GM18909 (cell line): ENCODE measurements at regions not wholly inside any gene's neighbourhood (a gene's known extent, or its start where the extent isn't known, plus 50 kb on each side); places are given as distances from the start of the nearest gene placed in this dataset.
A peak's percentile ranks its signal among the peaks of the same experiment; 100 is the strongest.

ENCODE experiments used
- ATAC-seq: cut with Tn5 transposase; IDR thresholded peaks from one replicate; pipeline ENCODE4 v1.9.1; 2021; ENCODE audit warnings: mild to moderate bottlenecking; ENCODE audit not compliant: unreplicated experiment, poor library complexity

GRCh38 chr12:90027041-90027440 lies 318.4 kb upstream of the ATP2B1 start:
- no peak for ATAC-seq

GRCh38 chr12:90026516-90026915 lies 317.9 kb upstream of the ATP2B1 start:
- ATAC-seq, result no peak

- no peak for ATAC-seq
Measured at GRCh38 chr12:90024262-90024661, 315.6 kb upstream of the ATP2B1 start.

- no peak for ATAC-seq
Measured at GRCh38 chr12:90023207-90023900, 314.7 kb upstream of the ATP2B1 start.

- ATAC-seq, result no peak
Measured at GRCh38 chr12:90021795-90022440, 313.3 kb upstream of the ATP2B1 start.

- ATAC-seq, result no peak
Measured at GRCh38 chr12:90020881-90021280, 312.2 kb upstream of the ATP2B1 start.

- no peak for ATAC-seq
Measured at GRCh38 chr12:90020436-90020835, 311.8 kb upstream of the ATP2B1 start.

GRCh38 chr12:90020014-90020413 lies 311.4 kb upstream of the ATP2B1 start:
- no peak for ATAC-seq

GRCh38 chr12:90017316-90017715 lies 308.7 kb upstream of the ATP2B1 start:
- no peak for ATAC-seq

GRCh38 chr12:90015228-90015627 lies 306.6 kb upstream of the ATP2B1 start:
- ATAC-seq, result no peak

GRCh38 chr12:90013409-90013808 lies 304.8 kb upstream of the ATP2B1 start:
- peak; percentile 81 for ATAC-seq

GRCh38 chr12:90010089-90010488 lies 301.5 kb upstream of the ATP2B1 start:
- no peak for ATAC-seq

GRCh38 chr12:90008277-90008676 lies 299.6 kb upstream of the ATP2B1 start:
- no peak for ATAC-seq

GRCh38 chr12:90004319-90005074 lies 295.9 kb upstream of the ATP2B1 start:
- ATAC-seq, result peak; percentile 62

- ATAC-seq, result no peak
Measured at GRCh38 chr12:90003688-90004087, 295.1 kb upstream of the ATP2B1 start.

GRCh38 chr12:90000721-90001120 lies 292.1 kb upstream of the ATP2B1 start:
- ATAC-seq, result no peak

- ATAC-seq, result peak; percentile 47
Measured at GRCh38 chr12:89999699-90000505, 291.3 kb upstream of the ATP2B1 start.

- ATAC-seq, result no peak
Measured at GRCh38 chr12:89995870-89996269, 287.2 kb upstream of the ATP2B1 start.

GRCh38 chr12:89994911-89995310 lies 286.3 kb upstream of the ATP2B1 start:
- ATAC-seq, result no peak

GRCh38 chr12:89993632-89994031 lies 285.0 kb upstream of the ATP2B1 start:
- no peak for ATAC-seq
